ENCODE measurements at regions not wholly inside any gene's neighbourhood (a gene's known extent, or its start where the extent isn't known, plus 50 kb on each side); places are given as distances from the start of the nearest gene placed in this dataset.

DNA sequence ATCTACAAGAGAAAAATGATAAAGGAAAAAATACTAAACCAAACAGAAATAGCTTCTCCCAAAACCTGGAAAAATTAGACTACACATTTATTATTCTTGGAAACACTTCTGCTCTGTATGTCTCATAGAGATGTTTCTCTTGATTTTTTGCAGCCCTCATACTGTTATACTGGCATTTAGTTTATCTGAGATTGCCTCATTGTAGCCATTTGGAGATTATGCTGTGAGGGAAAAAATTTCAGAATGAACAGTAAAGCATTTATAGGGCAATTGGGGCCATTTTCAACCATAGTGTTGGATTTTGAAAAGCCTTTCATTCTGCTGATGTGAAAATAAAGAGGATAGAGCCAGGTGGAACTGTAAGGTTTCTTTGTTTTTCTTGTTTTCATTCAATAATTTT is 441.8 kb upstream of the RIOK2 start:
- DNase-seq (ENCODE audit: extremely low spot score, unreplicated experiment), result no peak
- H3K4me3 Mint-ChIP-seq (ENCODE audit: unreplicated experiment), result no peak overlapping the region
- TF ChIP-seq, protein P1, sequence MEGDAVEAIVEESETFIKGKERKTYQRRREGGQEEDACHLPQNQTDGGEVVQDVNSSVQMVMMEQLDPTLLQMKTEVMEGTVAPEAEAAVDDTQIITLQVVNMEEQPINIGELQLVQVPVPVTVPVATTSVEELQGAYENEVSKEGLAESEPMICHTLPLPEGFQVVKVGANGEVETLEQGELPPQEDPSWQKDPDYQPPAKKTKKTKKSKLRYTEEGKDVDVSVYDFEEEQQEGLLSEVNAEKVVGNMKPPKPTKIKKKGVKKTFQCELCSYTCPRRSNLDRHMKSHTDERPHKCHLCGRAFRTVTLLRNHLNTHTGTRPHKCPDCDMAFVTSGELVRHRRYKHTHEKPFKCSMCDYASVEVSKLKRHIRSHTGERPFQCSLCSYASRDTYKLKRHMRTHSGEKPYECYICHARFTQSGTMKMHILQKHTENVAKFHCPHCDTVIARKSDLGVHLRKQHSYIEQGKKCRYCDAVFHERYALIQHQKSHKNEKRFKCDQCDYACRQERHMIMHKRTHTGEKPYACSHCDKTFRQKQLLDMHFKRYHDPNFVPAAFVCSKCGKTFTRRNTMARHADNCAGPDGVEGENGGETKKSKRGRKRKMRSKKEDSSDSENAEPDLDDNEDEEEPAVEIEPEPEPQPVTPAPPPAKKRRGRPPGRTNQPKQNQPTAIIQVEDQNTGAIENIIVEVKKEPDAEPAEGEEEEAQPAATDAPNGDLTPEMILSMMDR (IDR thresholded peaks at IDR 0.05), result no peak
- peaks cover 11% of the 10 kb centered on the region for H3K9me3 Mint-ChIP-seq (ENCODE audit: unreplicated experiment)
- H3K27me3 Mint-ChIP-seq (ENCODE audit: unreplicated experiment), result peaks cover 15% of the 10 kb centered on the region
- peaks cover 14% of the 10 kb centered on the region for H3K4me1 Mint-ChIP-seq (ENCODE audit: unreplicated experiment)
- H3K27ac Mint-ChIP-seq (ENCODE audit: unreplicated experiment), result no peak overlapping the region
- no peaks in the 10 kb centered on the region for H3K36me3 Mint-ChIP-seq (ENCODE audit: unreplicated experiment)

DNA sequence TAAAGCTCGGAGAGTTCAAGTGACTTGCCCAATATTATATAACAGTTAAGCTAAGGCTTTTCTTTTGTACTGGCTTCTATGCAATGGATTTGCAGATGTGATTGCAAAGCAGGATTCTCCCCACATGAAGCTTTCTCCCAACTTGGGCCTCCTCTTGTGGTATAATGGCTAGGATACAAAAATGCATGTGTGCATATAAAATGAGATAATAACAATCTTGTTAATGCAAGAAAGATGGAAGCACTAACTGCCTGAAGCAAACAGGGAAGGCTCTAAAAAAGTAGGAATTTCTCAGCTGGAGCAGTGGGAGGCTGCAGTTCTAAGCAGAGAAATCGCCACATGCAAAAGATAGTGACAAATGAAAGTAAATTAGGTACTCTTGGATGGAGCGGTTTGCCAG is 444.2 kb upstream of the RIOK2 start:
- Mint-ChIP-seq H3K4me1 (ENCODE audit: unreplicated experiment) (peaks cover 14% of the 10 kb centered on the region), H3K27me3 (ENCODE audit: unreplicated experiment) (peaks cover 6% of the 10 kb centered on the region), H3K4me3 (ENCODE audit: unreplicated experiment) (no peak overlapping the region), H3K27ac (ENCODE audit: unreplicated experiment) (no peak overlapping the region), H3K36me3 (ENCODE audit: unreplicated experiment) (no peaks in the 10 kb centered on the region), H3K9me3 (ENCODE audit: unreplicated experiment) (peaks cover 8% of the 10 kb centered on the region)
- DNase-seq (ENCODE audit: extremely low spot score, unreplicated experiment), result no peak
- TF ChIP-seq, protein P1 (IDR thresholded peaks at IDR 0.05), result no peak

DNA sequence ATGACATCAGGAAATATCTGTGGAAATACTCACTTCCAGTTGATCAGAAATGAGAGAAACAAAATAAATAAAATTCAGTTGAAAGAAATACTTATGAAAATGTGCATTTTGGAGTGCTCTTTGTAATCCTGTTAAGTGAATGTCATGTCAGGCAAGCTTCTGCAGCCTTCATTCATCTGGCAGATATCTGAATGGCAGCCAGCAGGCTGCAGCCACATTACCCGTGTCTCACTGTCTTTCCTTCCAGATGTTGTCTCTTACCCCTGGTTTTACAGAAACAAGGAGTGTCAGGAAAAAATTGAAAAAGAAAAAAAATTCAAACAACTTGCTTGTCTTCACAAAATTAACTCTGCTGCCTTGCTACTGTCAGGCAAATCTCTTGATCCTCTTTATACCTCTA is 445.0 kb upstream of the RIOK2 start:
- Mint-ChIP-seq H3K4me3 (ENCODE audit: unreplicated experiment) (no peak overlapping the region), H3K36me3 (ENCODE audit: unreplicated experiment) (no peaks in the 10 kb centered on the region), H3K9me3 (ENCODE audit: unreplicated experiment) (peaks cover 7% of the 10 kb centered on the region), H3K27me3 (ENCODE audit: unreplicated experiment) (peaks cover 3% of the 10 kb centered on the region), H3K27ac (ENCODE audit: unreplicated experiment) (no peak overlapping the region), H3K4me1 (ENCODE audit: unreplicated experiment) (peaks cover 14% of the 10 kb centered on the region)
- TF ChIP-seq, protein P1 (IDR thresholded peaks at IDR 0.05), result no peak
- DNase-seq (ENCODE audit: extremely low spot score, unreplicated experiment), result no peak

DNA sequence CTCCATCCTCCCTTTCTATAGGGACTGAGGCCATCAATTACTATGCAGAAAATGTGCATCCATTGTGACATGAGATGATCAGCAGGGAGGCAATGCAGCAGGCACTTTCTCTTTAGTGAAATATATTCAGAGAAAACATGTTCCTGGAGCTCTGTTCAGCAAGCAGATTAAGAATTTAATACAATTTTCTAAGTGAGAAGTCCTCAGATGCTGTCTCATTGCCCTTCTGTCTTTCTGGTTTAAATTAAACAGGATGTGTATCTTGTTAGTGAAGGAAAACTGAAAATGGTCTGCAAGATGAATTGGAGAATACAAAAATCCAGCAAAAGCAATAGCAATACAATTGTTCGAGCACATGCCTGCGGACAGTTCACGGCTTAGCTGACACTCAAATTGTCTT is 445.8 kb upstream of the RIOK2 start:
- Mint-ChIP-seq H3K27me3 (ENCODE audit: unreplicated experiment) (no peaks in the 10 kb centered on the region), H3K4me3 (ENCODE audit: unreplicated experiment) (no peak overlapping the region), H3K27ac (ENCODE audit: unreplicated experiment) (no peak overlapping the region), H3K36me3 (ENCODE audit: unreplicated experiment) (no peaks in the 10 kb centered on the region), H3K4me1 (ENCODE audit: unreplicated experiment) (peaks cover 14% of the 10 kb centered on the region), H3K9me3 (ENCODE audit: unreplicated experiment) (peaks cover 7% of the 10 kb centered on the region)
- no peak for DNase-seq (ENCODE audit: extremely low spot score, unreplicated experiment)
- TF ChIP-seq, protein P1 (IDR thresholded peaks at IDR 0.05), result no peak

DNA sequence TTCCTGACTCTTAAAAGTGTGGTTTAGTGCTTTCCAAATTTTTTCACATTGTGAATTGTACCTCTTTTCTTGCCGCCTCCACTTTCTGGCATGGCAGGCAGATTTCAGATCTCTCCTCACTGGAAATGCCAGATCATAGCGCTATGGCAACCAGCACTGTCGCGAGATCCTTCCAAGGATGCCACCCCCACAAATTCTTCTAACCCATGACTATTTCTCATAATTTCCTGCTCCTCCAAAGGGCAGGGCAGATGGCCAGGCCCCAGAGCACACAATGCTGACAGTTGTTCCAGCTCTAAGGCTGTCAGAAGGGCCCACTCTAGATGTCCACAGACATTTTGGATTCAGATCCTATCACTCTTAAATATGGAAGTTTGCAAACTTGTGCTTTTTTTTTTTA is 446.2 kb upstream of the RIOK2 start:
- H3K9me3 Mint-ChIP-seq (ENCODE audit: unreplicated experiment), result peaks cover 7% of the 10 kb centered on the region
- no peak overlapping the region for H3K27ac Mint-ChIP-seq (ENCODE audit: unreplicated experiment)

More for the DNA sequence above, 446.2 kb upstream of the RIOK2 start:
- Mint-ChIP-seq H3K4me3 (ENCODE audit: unreplicated experiment) (no peak overlapping the region), H3K36me3 (ENCODE audit: unreplicated experiment) (no peaks in the 10 kb centered on the region), H3K4me1 (ENCODE audit: unreplicated experiment) (peaks cover 14% of the 10 kb centered on the region), H3K27me3 (ENCODE audit: unreplicated experiment) (no peaks in the 10 kb centered on the region)
- TF ChIP-seq, protein P1 (IDR thresholded peaks at IDR 0.05), result no peak
- DNase-seq (ENCODE audit: extremely low spot score, unreplicated experiment), result no peak

Measured in osteocyte (in vitro differentiated cells).